Activated CD8-positive, alpha-beta T cell treated with anti-CD3 and anti-CD28 coated beads, Interleukin-2, amount 10 ng/mL, durations not matched to agents 7 days and 5 days (primary cell): ENCODE measurements at regions not wholly inside any gene's neighbourhood (a gene's known extent, or its start where the extent isn't known, plus 50 kb on each side); places are given as distances from the start of the nearest gene placed in this dataset.
"Not testable (repeated sequence)": the region's sequence is repeated elsewhere in the genome, so short reads cannot be mapped to it uniquely, and the experiment has no call there.

ENCODE experiments used
- ATAC-seq: fragments of 150-1000 bp; cut with Tn5 transposase; one replicate; pipeline ENCODE4 v1.10.0; 2021; ENCODE audit warnings: moderate library complexity
- CTCF ChIA-PET: fragments of 350-600 bp; sonication (Branson Sonifier 250); formaldehyde crosslinking; loops from one replicate; lab custom pipeline; 2021; ENCODE audit warnings: antibody characterized with exemption; lab: Charles Lee
- POLR2A ChIA-PET: fragments of 350-600 bp; sonication (Branson Sonifier 250); formaldehyde crosslinking; loops from one replicate; lab custom pipeline; 2021; ENCODE audit warnings: antibody characterized with exemption; lab: Charles Lee
- DNase-seq: peaks from one replicate; pipeline ENCODE4 v3.0.0-alpha.2; 2020
- H3K27ac Mint-ChIP-seq: one replicate; pipeline ENCODE4 v1.8.0; 2021; ENCODE audit warnings: mild to moderate bottlenecking, mixed read lengths
- H3K27me3 Mint-ChIP-seq: one replicate; pipeline ENCODE4 v1.8.0; 2021; ENCODE audit warnings: low read depth, mixed read lengths
- H3K36me3 Mint-ChIP-seq: one replicate; pipeline ENCODE4 v1.8.0; 2021; ENCODE audit warnings: low read depth, mixed read lengths
- H3K4me1 Mint-ChIP-seq: one replicate; pipeline ENCODE4 v1.8.0; 2021; ENCODE audit warnings: low read depth, mixed read lengths
- H3K4me3 Mint-ChIP-seq: one replicate; pipeline ENCODE4 v1.8.0; 2021; ENCODE audit warnings: mild to moderate bottlenecking, mixed read lengths
- H3K9me3 Mint-ChIP-seq: one replicate; pipeline ENCODE4 v1.8.0; 2022; ENCODE audit warnings: mixed read lengths; ENCODE audit not compliant: insufficient read depth

- no peak for DNase-seq
- no peaks in the 10 kb centered on the region for H3K27me3 Mint-ChIP-seq
- H3K4me1 Mint-ChIP-seq = no peaks in the 10 kb centered on the region
- H3K9me3 Mint-ChIP-seq = no peaks in the 10 kb centered on the region
- no peak overlapping the region for H3K27ac Mint-ChIP-seq
- H3K36me3 Mint-ChIP-seq = no peaks in the 10 kb centered on the region
- ATAC-seq = no peak
- H3K4me3 Mint-ChIP-seq = no peak overlapping the region
- POLR2A ChIA-PET = no interaction called here
- CTCF ChIA-PET = no interaction called here
Observed at GRCh38 chr4:170446782-170447181, 357.0 kb upstream of the AADAT start.

- H3K36me3 Mint-ChIP-seq, ATAC-seq, POLR2A ChIA-PET, H3K9me3 Mint-ChIP-seq, H3K4me1 Mint-ChIP-seq, H3K27me3 Mint-ChIP-seq, CTCF ChIA-PET, H3K27ac Mint-ChIP-seq, DNase-seq, H3K4me3 Mint-ChIP-seq: not testable (repeated sequence)
Observed at GRCh38 chr4:170441146-170441545, 351.4 kb upstream of the AADAT start.

- no peaks in the 10 kb centered on the region for H3K9me3 Mint-ChIP-seq
- CTCF ChIA-PET = no interaction called here
- ATAC-seq (no peak), DNase-seq (no peak)
- POLR2A ChIA-PET = no interaction called here
- no peaks in the 10 kb centered on the region for H3K27me3 Mint-ChIP-seq
- H3K27ac Mint-ChIP-seq = no peak overlapping the region
- no peaks in the 10 kb centered on the region for H3K4me1 Mint-ChIP-seq
- H3K4me3 Mint-ChIP-seq = no peak overlapping the region
- H3K36me3 Mint-ChIP-seq = no peaks in the 10 kb centered on the region
Observed at GRCh38 chr4:170428929-170429328, 339.2 kb upstream of the AADAT start.

- Mint-ChIP-seq H3K36me3 (no peaks in the 10 kb centered on the region), H3K4me1 (no peaks in the 10 kb centered on the region), H3K27ac (no peak overlapping the region), H3K9me3 (no peaks in the 10 kb centered on the region), H3K27me3 (no peaks in the 10 kb centered on the region), H3K4me3 (no peak overlapping the region)
- ATAC-seq = no peak
- no peak for DNase-seq
- CTCF ChIA-PET = no interaction called here
- POLR2A ChIA-PET = no interaction called here
Observed at GRCh38 chr4:170425521-170426143, 335.9 kb upstream of the AADAT start.

GRCh38 chr4:170425040-170425439 lies 335.3 kb upstream of the AADAT start:
- ChIA-PET POLR2A (no interaction called here), CTCF (no interaction called here)
- ATAC-seq (no peak), DNase-seq (no peak)
- Mint-ChIP-seq H3K36me3 (no peaks in the 10 kb centered on the region), H3K4me3 (no peak overlapping the region), H3K4me1 (no peaks in the 10 kb centered on the region), H3K27ac (no peak overlapping the region), H3K9me3 (no peaks in the 10 kb centered on the region), H3K27me3 (no peaks in the 10 kb centered on the region)

GRCh38 chr4:170423137-170423536 lies 333.4 kb upstream of the AADAT start:
- H3K27me3 Mint-ChIP-seq = no peaks in the 10 kb centered on the region
- H3K27ac Mint-ChIP-seq = no peak overlapping the region
- ChIA-PET POLR2A (no interaction called here), CTCF (no interaction called here)
- DNase-seq (no peak), ATAC-seq (no peak)
- H3K4me1 Mint-ChIP-seq = no peaks in the 10 kb centered on the region
- no peaks in the 10 kb centered on the region for H3K36me3 Mint-ChIP-seq
- H3K4me3 Mint-ChIP-seq = no peak overlapping the region
- no peaks in the 10 kb centered on the region for H3K9me3 Mint-ChIP-seq

GRCh38 chr4:170420255-170420693 lies 330.5 kb upstream of the AADAT start:
- ChIA-PET POLR2A (no interaction called here), CTCF (no interaction called here)
- H3K4me3 Mint-ChIP-seq = no peak overlapping the region
- DNase-seq = no peak
- no peaks in the 10 kb centered on the region for H3K27me3 Mint-ChIP-seq
- H3K4me1 Mint-ChIP-seq = no peaks in the 10 kb centered on the region
- ATAC-seq = no peak
- H3K9me3 Mint-ChIP-seq = no peaks in the 10 kb centered on the region
- H3K36me3 Mint-ChIP-seq = no peaks in the 10 kb centered on the region
- no peak overlapping the region for H3K27ac Mint-ChIP-seq

GRCh38 chr4:170414961-170415360 lies 325.2 kb upstream of the AADAT start:
- H3K27me3 Mint-ChIP-seq = no peaks in the 10 kb centered on the region
- H3K27ac Mint-ChIP-seq = no peak overlapping the region
- no peak for ATAC-seq
- no peaks in the 10 kb centered on the region for H3K4me1 Mint-ChIP-seq
- H3K9me3 Mint-ChIP-seq = no peaks in the 10 kb centered on the region
- ChIA-PET CTCF (no interaction called here), POLR2A (no interaction called here)
- DNase-seq = no peak
- no peak overlapping the region for H3K4me3 Mint-ChIP-seq
- no peaks in the 10 kb centered on the region for H3K36me3 Mint-ChIP-seq

GRCh38 chr4:170414360-170414759 lies 324.6 kb upstream of the AADAT start:
- Mint-ChIP-seq H3K27me3 (no peaks in the 10 kb centered on the region), H3K4me1 (no peaks in the 10 kb centered on the region), H3K4me3 (no peak overlapping the region), H3K9me3 (no peaks in the 10 kb centered on the region), H3K27ac (no peak overlapping the region), H3K36me3 (no peaks in the 10 kb centered on the region)
- ATAC-seq (no peak), DNase-seq (no peak)
- ChIA-PET CTCF (no interaction called here), POLR2A (no interaction called here)

- POLR2A ChIA-PET = no interaction called here
- Mint-ChIP-seq H3K36me3 (no peaks in the 10 kb centered on the region), H3K27me3 (no peaks in the 10 kb centered on the region), H3K4me3 (no peak overlapping the region), H3K27ac (no peak overlapping the region), H3K4me1 (no peaks in the 10 kb centered on the region), H3K9me3 (no peaks in the 10 kb centered on the region)
- DNase-seq (no peak), ATAC-seq (no peak)
- CTCF ChIA-PET = no interaction called here
Observed at GRCh38 chr4:170413951-170414350, 324.2 kb upstream of the AADAT start.

GRCh38 chr4:170400361-170400760 lies 310.6 kb upstream of the AADAT start:
- Mint-ChIP-seq H3K36me3 (no peaks in the 10 kb centered on the region), H3K4me1 (no peaks in the 10 kb centered on the region), H3K27me3 (no peaks in the 10 kb centered on the region), H3K4me3 (no peak overlapping the region), H3K27ac (no peak overlapping the region), H3K9me3 (no peaks in the 10 kb centered on the region)
- ChIA-PET POLR2A (no interaction called here), CTCF (no interaction called here)
- DNase-seq (no peak), ATAC-seq (no peak)

GRCh38 chr4:170399581-170400293 lies 310.0 kb upstream of the AADAT start:
- Mint-ChIP-seq H3K36me3 (no peaks in the 10 kb centered on the region), H3K27me3 (no peaks in the 10 kb centered on the region), H3K27ac (no peak overlapping the region), H3K4me3 (no peak overlapping the region), H3K9me3 (no peaks in the 10 kb centered on the region), H3K4me1 (no peaks in the 10 kb centered on the region)
- ChIA-PET POLR2A (no interaction called here), CTCF (no interaction called here)
- ATAC-seq (no peak), DNase-seq (no peak)

GRCh38 chr4:170398218-170398617 lies 308.5 kb upstream of the AADAT start:
- Mint-ChIP-seq H3K4me1 (no peaks in the 10 kb centered on the region), H3K4me3 (no peak overlapping the region), H3K27me3 (no peaks in the 10 kb centered on the region), H3K36me3 (no peaks in the 10 kb centered on the region), H3K9me3 (no peaks in the 10 kb centered on the region), H3K27ac (no peak overlapping the region)
- ChIA-PET POLR2A (no interaction called here), CTCF (no interaction called here)
- no peak for ATAC-seq
- DNase-seq = no peak
